ENCODE measurements at regions not wholly inside any gene's neighbourhood (a gene's known extent, or its start where the extent isn't known, plus 50 kb on each side); places are given as distances from the start of the nearest gene placed in this dataset.

- Histone ChIP-seq H2AFZ (ENCODE audit: low read length) (no peak overlapping the region), H4K20me1 (ENCODE audit: insufficient read depth, low read depth, low read length) (no peaks in the 10 kb centered on the region), H3K9me3 (ENCODE audit: low read length) (no peaks in the 10 kb centered on the region), H3K36me3 (ENCODE audit: insufficient read depth, low read length) (no peaks in the 10 kb centered on the region), H3K79me2 (ENCODE audit: low read length) (no peaks in the 10 kb centered on the region), H3K27ac (ENCODE audit: low read length) (no peak overlapping the region), H3K4me3 (ENCODE audit: low read length) (no peak overlapping the region), H3K9me2 (replicated peaks; ENCODE audit: insufficient read depth, low read length) (no peaks in the 10 kb centered on the region), H3K9ac (ENCODE audit: low read length) (no peak overlapping the region), H3K4me2 (ENCODE audit: low read depth, low read length, poor library complexity, severe bottlenecking) (no peak overlapping the region), H3K4me1 (ENCODE audit: low read length) (peaks cover 4% of the 10 kb centered on the region; the same call in 1 of the 2 replicates), H3K27me3 (ENCODE audit: low read length) (no peaks in the 10 kb centered on the region)
- no peak for DNase-seq
Measured at GRCh38 chr3:106809041-106809440, 568.2 kb upstream of the CCDC54 start.

DNA sequence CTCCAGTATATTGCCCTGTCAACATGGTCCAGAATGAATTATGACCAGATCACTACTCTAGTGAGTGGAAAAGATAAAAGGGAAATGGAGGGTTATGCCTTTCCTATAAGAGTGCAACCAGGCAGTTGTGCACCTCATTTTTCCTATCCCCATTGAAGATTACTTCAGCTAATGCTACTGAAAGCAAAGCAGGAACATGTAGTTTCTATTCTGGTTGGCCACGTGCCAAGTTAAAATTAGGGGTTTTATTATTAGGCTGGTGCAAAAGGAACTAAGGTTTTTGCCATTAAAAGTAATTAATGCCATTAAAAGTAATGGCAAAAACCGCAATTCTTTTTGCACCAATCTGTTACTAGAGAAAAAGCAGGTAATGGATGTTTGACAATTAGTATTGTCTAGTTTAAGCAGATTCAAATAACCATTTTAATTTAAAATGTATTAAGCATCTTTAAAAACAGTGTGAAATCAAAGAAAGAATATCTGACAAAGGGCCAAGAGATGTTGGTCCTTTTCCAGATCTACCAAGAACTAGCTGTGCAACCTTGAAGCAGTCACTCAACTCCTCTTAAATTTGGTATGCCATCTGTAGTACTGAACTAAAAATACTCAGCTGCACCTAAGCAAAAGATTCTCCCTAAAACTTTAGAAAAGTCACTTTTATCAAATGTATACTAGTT lies 567.5 kb upstream of the CCDC54 start:
- DNase-seq, result peak; percentile 42
- no peak overlapping the region for H3K27ac ChIP-seq (ENCODE audit: low read length)
- no peaks in the 10 kb centered on the region for H4K20me1 ChIP-seq (ENCODE audit: insufficient read depth, low read depth, low read length)
- no peak overlapping the region for H3K9ac ChIP-seq (ENCODE audit: low read length)
- H3K4me2 ChIP-seq (ENCODE audit: low read depth, low read length, poor library complexity, severe bottlenecking), result no peak overlapping the region
- no peak overlapping the region for H2AFZ ChIP-seq (ENCODE audit: low read length)
- no peaks in the 10 kb centered on the region for H3K27me3 ChIP-seq (ENCODE audit: low read length)
- H3K4me1 ChIP-seq (ENCODE audit: low read length), result peaks cover 4% of the 10 kb centered on the region; the same call in 1 of the 2 replicates
- H3K9me3 ChIP-seq (ENCODE audit: low read length), result no peaks in the 10 kb centered on the region
- no peaks in the 10 kb centered on the region for H3K9me2 ChIP-seq (replicated peaks; ENCODE audit: insufficient read depth, low read length)
- H3K4me3 ChIP-seq (ENCODE audit: low read length), result no peak overlapping the region
- no peaks in the 10 kb centered on the region for H3K36me3 ChIP-seq (ENCODE audit: insufficient read depth, low read length)
- no peaks in the 10 kb centered on the region for H3K79me2 ChIP-seq (ENCODE audit: low read length)

GRCh38 chr3:106810300-106810875 lies 566.9 kb upstream of the CCDC54 start:
- no peaks in the 10 kb centered on the region for H3K9me3 ChIP-seq (ENCODE audit: low read length)
- peaks cover 4% of the 10 kb centered on the region; the same call in 1 of the 2 replicates for H3K4me1 ChIP-seq (ENCODE audit: low read length)
- no peaks in the 10 kb centered on the region for H3K36me3 ChIP-seq (ENCODE audit: insufficient read depth, low read length)
- no peaks in the 10 kb centered on the region for H3K79me2 ChIP-seq (ENCODE audit: low read length)
- H3K4me2 ChIP-seq (ENCODE audit: low read depth, low read length, poor library complexity, severe bottlenecking), result no peak overlapping the region
- no peak overlapping the region for H3K9ac ChIP-seq (ENCODE audit: low read length)
- H4K20me1 ChIP-seq (ENCODE audit: insufficient read depth, low read depth, low read length), result no peaks in the 10 kb centered on the region
- H3K4me3 ChIP-seq (ENCODE audit: low read length), result no peak overlapping the region
- DNase-seq, result no peak
- no peaks in the 10 kb centered on the region for H3K9me2 ChIP-seq (replicated peaks; ENCODE audit: insufficient read depth, low read length)
- no peak overlapping the region for H2AFZ ChIP-seq (ENCODE audit: low read length)
- no peak overlapping the region for H3K27ac ChIP-seq (ENCODE audit: low read length)
- H3K27me3 ChIP-seq (ENCODE audit: low read length), result no peaks in the 10 kb centered on the region

GRCh38 chr3:106811376-106811775 lies 565.9 kb upstream of the CCDC54 start:
- Histone ChIP-seq H3K36me3 (ENCODE audit: insufficient read depth, low read length) (no peaks in the 10 kb centered on the region), H3K27ac (ENCODE audit: low read length) (no peak overlapping the region), H3K4me2 (ENCODE audit: low read depth, low read length, poor library complexity, severe bottlenecking) (no peak overlapping the region), H3K9me2 (replicated peaks; ENCODE audit: insufficient read depth, low read length) (no peaks in the 10 kb centered on the region), H2AFZ (ENCODE audit: low read length) (no peak overlapping the region), H3K79me2 (ENCODE audit: low read length) (no peaks in the 10 kb centered on the region), H4K20me1 (ENCODE audit: insufficient read depth, low read depth, low read length) (no peaks in the 10 kb centered on the region), H3K4me1 (ENCODE audit: low read length) (peaks cover 4% of the 10 kb centered on the region; the same call in 1 of the 2 replicates), H3K9me3 (ENCODE audit: low read length) (no peaks in the 10 kb centered on the region), H3K9ac (ENCODE audit: low read length) (no peak overlapping the region), H3K4me3 (ENCODE audit: low read length) (no peak overlapping the region), H3K27me3 (ENCODE audit: low read length) (no peaks in the 10 kb centered on the region)
- no peak for DNase-seq

DNA sequence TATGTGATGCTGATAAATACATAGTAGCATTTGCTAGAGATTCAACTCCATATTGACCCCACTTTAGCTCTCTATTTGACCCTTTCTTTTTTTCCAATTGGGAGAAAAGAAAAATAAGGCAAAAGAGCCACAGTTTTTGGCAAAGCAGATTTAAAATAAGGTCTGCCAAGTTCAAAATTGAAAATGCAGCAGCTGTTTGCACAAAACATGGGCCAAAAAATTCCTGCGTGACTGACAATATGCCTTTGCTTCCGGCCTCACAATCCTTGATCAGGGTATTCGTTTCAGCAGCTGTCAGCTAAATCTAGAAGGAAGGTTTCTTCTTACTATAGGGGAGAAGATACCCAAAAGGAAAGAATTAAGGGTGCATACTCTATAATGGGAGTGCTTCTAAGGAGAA lies 563.5 kb upstream of the CCDC54 start:
- no peak overlapping the region for H3K9ac ChIP-seq (ENCODE audit: low read length)
- no peak overlapping the region for H2AFZ ChIP-seq (ENCODE audit: low read length)
- H3K9me2 ChIP-seq (replicated peaks; ENCODE audit: insufficient read depth, low read length), result no peaks in the 10 kb centered on the region
- no peaks in the 10 kb centered on the region for H3K9me3 ChIP-seq (ENCODE audit: low read length)
- no peaks in the 10 kb centered on the region for H3K79me2 ChIP-seq (ENCODE audit: low read length)
- H3K4me2 ChIP-seq (ENCODE audit: low read depth, low read length, poor library complexity, severe bottlenecking), result no peak overlapping the region
- H3K27ac ChIP-seq (ENCODE audit: low read length), result no peak overlapping the region
- H3K36me3 ChIP-seq (ENCODE audit: insufficient read depth, low read length), result no peaks in the 10 kb centered on the region
- no peaks in the 10 kb centered on the region for H4K20me1 ChIP-seq (ENCODE audit: insufficient read depth, low read depth, low read length)
- no peak overlapping the region for H3K4me3 ChIP-seq (ENCODE audit: low read length)
- H3K4me1 ChIP-seq (ENCODE audit: low read length), result peaks cover 4% of the 10 kb centered on the region; the same call in 1 of the 2 replicates
- DNase-seq, result no peak
- no peaks in the 10 kb centered on the region for H3K27me3 ChIP-seq (ENCODE audit: low read length)

GRCh38 chr3:106814231-106814630 lies 563.0 kb upstream of the CCDC54 start:
- H3K36me3 ChIP-seq (ENCODE audit: insufficient read depth, low read length), result no peaks in the 10 kb centered on the region
- H3K9ac ChIP-seq (ENCODE audit: low read length), result no peak overlapping the region
- H3K79me2 ChIP-seq (ENCODE audit: low read length), result no peaks in the 10 kb centered on the region
- no peak overlapping the region for H3K4me3 ChIP-seq (ENCODE audit: low read length)
- H4K20me1 ChIP-seq (ENCODE audit: insufficient read depth, low read depth, low read length), result no peaks in the 10 kb centered on the region
- no peak overlapping the region for H2AFZ ChIP-seq (ENCODE audit: low read length)
- H3K9me3 ChIP-seq (ENCODE audit: low read length), result no peaks in the 10 kb centered on the region
- H3K27ac ChIP-seq (ENCODE audit: low read length), result no peak overlapping the region
- H3K9me2 ChIP-seq (replicated peaks; ENCODE audit: insufficient read depth, low read length), result no peaks in the 10 kb centered on the region
- H3K27me3 ChIP-seq (ENCODE audit: low read length), result no peaks in the 10 kb centered on the region
- no peak overlapping the region for H3K4me2 ChIP-seq (ENCODE audit: low read depth, low read length, poor library complexity, severe bottlenecking)
- DNase-seq, result no peak
- peaks cover 4% of the 10 kb centered on the region; the same call in 1 of the 2 replicates for H3K4me1 ChIP-seq (ENCODE audit: low read length)

GRCh38 chr3:106816838-106817237 lies 560.4 kb upstream of the CCDC54 start:
- H2AFZ ChIP-seq (ENCODE audit: low read length), result no peak overlapping the region
- H3K4me3 ChIP-seq (ENCODE audit: low read length), result no peak overlapping the region
- H3K27me3 ChIP-seq (ENCODE audit: low read length), result no peaks in the 10 kb centered on the region
- no peaks in the 10 kb centered on the region for H3K79me2 ChIP-seq (ENCODE audit: low read length)
- H3K36me3 ChIP-seq (ENCODE audit: insufficient read depth, low read length), result no peaks in the 10 kb centered on the region
- H3K9ac ChIP-seq (ENCODE audit: low read length), result no peak overlapping the region
- no peak for DNase-seq
- H3K4me1 ChIP-seq (ENCODE audit: low read length), result peaks cover 3% of the 10 kb centered on the region; the same call in 1 of the 2 replicates
- no peaks in the 10 kb centered on the region for H3K9me2 ChIP-seq (replicated peaks; ENCODE audit: insufficient read depth, low read length)
- no peak overlapping the region for H3K4me2 ChIP-seq (ENCODE audit: low read depth, low read length, poor library complexity, severe bottlenecking)
- H4K20me1 ChIP-seq (ENCODE audit: insufficient read depth, low read depth, low read length), result no peaks in the 10 kb centered on the region
- H3K27ac ChIP-seq (ENCODE audit: low read length), result no peak overlapping the region
- no peaks in the 10 kb centered on the region for H3K9me3 ChIP-seq (ENCODE audit: low read length)

DNA sequence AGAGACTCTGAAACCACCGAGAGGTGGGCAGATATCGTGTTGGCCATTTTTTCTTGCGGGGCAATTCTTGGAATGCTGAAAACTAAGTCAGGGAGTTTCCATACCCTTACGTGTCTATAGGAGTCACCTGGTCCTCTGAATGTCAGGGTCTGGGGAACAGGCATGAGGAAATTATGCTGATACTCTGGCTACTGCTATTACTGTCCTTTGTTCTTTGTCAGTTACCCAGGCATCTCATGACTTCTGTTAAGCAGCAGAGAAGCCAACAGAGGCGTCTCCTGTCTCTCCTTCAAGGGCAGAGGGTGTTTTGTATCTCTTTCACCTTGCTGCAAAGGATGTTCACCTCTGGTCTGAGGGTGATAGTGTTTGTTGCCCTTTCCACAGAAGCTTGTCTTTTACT lies 559.5 kb upstream of the CCDC54 start:
- no peak overlapping the region for H3K9ac ChIP-seq (ENCODE audit: low read length)
- no peak overlapping the region for H3K4me2 ChIP-seq (ENCODE audit: low read depth, low read length, poor library complexity, severe bottlenecking)
- H3K27me3 ChIP-seq (ENCODE audit: low read length), result no peaks in the 10 kb centered on the region
- no peaks in the 10 kb centered on the region for H4K20me1 ChIP-seq (ENCODE audit: insufficient read depth, low read depth, low read length)
- DNase-seq, result no peak
- no peaks in the 10 kb centered on the region for H3K9me3 ChIP-seq (ENCODE audit: low read length)
- H3K79me2 ChIP-seq (ENCODE audit: low read length), result no peaks in the 10 kb centered on the region
- H3K4me1 ChIP-seq (ENCODE audit: low read length), result peaks cover 3% of the 10 kb centered on the region; the same call in 1 of the 2 replicates
- H3K36me3 ChIP-seq (ENCODE audit: insufficient read depth, low read length), result no peaks in the 10 kb centered on the region
- H3K9me2 ChIP-seq (replicated peaks; ENCODE audit: insufficient read depth, low read length), result no peaks in the 10 kb centered on the region
- no peak overlapping the region for H3K4me3 ChIP-seq (ENCODE audit: low read length)
- H3K27ac ChIP-seq (ENCODE audit: low read length), result no peak overlapping the region
- no peak overlapping the region for H2AFZ ChIP-seq (ENCODE audit: low read length)

Measured in Karpas-422 (cell line).